HG03354 (cell line): ENCODE measurements at regions not wholly inside any gene's neighbourhood (a gene's known extent, or its start where the extent isn't known, plus 50 kb on each side); places are given as distances from the start of the nearest gene placed in this dataset.
A peak's percentile ranks its signal among the peaks of the same experiment; 100 is the strongest.

ENCODE experiments used
- ATAC-seq: cut with Tn5 transposase; IDR thresholded peaks from one replicate; pipeline ENCODE4 v1.9.1; 2021; ENCODE audit warnings: mild to moderate bottlenecking; ENCODE audit not compliant: unreplicated experiment, poor library complexity, severe bottlenecking

DNA sequence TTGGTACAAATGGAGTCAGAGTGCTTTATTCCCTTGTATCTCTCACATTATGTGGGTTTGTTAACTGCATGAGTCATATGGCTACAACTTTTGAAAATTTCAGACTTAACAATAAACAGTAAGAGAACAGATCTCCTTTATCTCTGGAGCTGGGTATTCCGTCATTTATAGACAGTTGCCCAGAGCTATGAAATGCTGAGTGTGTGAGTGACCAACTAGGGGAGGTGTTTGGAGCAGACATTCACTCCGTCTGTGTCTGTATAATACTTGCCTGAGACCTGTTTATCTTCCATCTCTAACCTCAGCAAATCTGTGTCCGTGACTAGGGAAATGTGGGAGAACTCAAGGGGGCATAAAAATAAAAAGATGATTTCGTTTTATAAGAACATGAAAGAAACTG, 279.9 kb upstream of the FAR2 start:
- no peak for ATAC-seq

- ATAC-seq, result no peak
Observed at GRCh38 chr12:28870839-28871440, 278.1 kb upstream of the FAR2 start.

DNA sequence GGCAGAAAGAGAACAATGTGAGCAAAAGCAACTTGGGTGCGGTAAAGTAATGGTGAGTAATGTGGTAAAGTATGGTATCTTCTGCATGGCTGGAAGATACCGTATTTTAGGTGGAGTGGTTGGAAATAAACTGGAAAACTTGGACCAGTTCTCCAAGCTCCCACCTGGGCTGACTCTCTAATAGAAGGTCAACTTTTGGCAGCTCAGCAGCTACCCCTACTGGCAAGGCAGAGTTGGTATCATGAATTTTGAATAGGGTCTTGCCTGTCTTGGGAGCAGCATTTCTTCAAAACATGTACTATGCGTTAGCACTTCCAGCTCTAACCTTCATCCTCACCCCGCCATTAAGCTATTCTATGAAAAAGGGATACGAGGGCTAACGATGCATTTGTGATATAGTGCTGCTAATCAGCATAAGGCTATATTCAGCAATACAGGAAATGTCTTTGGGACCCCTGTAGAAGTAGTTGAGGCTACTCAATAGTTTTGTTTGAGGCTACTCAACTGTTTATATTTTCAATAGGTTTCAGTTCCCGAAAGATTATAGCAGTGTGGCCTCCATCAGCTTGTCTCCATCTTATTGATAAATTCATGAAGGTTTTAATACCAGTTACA, 276.3 kb upstream of the FAR2 start:
- ATAC-seq, result peak; percentile 71

DNA sequence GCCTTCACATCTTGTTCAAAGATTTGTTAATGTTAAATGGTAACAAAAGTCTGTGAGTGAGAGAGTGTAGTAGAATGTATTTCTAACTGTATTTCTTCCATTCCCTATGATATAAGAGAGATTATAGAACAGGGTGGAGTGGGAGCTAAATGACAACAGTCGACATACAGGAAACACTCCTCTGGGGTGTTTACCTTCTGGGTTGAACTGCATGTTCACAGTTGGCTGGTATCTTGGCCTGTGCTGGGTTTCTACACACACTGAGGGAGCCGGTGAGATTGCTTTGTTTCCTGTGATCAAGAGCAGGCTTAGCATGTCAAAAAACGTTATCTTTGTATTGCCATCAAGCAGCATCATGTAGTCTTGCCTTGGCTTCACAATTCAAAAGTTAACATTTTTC, 274.3 kb upstream of the FAR2 start:
- ATAC-seq, result no peak

GRCh38 chr12:28876196-28876798, 272.8 kb upstream of the FAR2 start:
- ATAC-seq, result no peak

- ATAC-seq, result no peak
Observed at GRCh38 chr12:28877854-28878253, 271.2 kb upstream of the FAR2 start.

- ATAC-seq, result no peak
Observed at GRCh38 chr12:28878629-28879028, 270.4 kb upstream of the FAR2 start.

- peak; percentile 67 for ATAC-seq
Observed at GRCh38 chr12:28879379-28879778, 269.7 kb upstream of the FAR2 start.

DNA sequence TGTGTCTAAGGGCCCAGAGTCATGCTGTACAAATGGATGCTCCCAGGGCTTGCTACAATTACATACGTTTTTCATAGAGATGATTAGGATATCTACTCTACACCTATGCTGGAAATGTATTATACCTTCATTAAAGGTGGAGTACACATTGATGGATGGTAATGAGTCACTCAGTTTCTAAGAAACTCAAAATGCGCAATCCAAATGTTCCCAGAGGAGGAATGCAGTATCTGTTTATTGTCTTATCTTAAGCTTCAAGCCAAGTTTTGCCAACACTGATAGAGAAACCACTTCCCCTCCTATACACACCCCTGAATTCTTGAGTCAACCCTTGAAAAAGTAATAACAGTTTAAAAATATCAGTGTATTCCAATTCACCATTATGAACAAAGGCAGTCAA, 266.6 kb upstream of the FAR2 start:
- no peak for ATAC-seq

DNA sequence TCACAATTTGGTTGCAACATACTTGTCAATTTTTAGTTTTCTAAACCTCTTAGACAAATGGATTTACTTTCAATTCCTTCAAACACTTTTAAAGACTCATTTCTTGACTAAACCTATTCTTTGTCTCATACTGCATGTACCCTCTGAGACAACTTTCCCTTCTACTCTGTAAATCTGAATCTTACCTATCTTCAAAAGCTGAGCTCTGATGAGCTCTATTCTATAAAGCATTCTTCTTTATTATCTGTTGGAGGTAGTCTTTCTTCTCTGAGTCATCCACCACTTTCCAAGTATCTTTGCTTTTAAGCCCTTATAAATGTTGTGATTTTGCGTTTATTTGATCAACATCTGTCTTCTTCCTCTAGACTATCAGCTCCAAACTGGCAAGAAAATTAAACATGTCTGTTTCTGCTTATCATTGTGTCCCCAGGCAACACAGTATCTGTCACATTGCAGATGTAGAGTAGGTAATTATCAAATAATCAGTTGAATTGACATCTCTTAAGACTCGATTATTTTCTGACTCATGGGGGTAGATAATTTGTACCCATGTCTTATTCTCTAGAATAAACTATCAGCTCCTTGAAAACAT, 265.6 kb upstream of the FAR2 start:
- ATAC-seq, result no peak

DNA sequence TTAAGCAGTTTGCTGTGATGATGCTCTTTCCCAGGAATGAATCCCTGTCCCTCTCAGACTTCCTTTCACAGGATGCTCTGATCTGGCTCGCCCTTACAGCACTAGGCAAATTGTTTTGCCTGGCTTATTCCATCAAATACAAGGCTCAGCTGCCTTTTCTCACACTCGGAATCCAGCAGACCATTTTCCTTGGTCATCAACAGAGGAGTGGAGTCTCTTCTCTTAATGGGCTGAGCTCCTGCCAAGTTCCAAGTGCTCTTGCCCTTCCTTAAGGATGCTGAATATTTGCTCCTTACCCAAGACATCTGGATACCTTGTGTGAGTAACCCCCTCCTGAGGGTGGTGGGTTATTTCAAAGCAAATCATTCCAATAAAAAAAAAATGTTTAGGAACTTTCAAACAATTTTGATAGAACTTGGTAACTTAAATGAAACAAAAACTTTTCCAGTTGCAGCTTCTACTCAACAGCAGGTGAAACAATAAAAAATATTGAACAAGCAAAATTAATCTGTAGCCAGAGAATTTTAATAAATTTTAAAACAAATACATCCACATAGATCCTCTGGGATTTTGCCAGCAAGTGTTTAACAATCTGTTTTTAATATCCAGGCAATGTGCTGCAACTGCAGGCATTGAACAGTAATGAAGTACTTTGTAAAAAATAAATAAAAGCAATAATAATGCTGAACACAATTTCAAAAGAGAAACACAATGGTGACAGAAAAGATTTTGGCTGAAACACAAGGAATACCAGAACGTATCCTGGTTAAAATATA, 264.0 kb upstream of the FAR2 start:
- ATAC-seq, result no peak

DNA sequence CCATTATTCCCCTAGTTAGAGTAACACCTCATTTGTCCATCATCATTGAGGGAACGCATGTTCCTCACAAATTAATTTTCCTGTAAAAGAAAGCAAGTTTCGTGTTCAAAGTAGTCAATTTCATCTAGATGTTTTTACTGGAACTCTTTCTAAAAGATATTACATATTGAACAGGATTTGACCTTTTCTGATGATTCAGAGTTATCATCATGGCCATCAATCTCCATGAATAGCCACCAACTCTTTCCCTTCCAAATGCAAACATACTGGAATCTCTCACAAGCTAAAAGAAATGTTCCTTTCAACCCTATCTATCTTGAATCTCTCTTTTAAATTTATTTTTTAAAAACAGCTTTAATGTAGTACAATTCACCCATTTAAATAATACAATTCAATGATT, 263.1 kb upstream of the FAR2 start:
- ATAC-seq, result no peak

- ATAC-seq, result no peak
Observed at GRCh38 chr12:28887461-28887990, 261.6 kb upstream of the FAR2 start.

DNA sequence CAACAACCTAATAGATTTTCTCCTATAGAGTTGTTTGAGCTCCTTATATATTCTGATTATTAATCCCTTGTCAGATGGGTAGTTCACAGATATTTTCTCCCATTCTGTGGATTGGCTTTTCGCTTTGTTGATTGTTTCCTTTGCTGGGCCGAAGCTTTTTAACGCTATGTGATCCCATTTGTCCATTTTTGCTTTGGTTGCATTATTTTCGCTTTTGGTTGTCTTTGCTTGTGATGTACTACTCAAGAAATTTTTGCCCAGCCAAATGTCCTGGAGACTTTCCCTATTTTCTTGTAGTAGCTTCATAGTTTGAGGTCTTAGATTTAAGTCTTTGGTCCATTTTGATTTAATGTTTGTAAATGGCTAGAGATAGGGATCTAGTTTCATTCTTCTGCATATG, 258.4 kb upstream of the FAR2 start:
- no peak for ATAC-seq

DNA sequence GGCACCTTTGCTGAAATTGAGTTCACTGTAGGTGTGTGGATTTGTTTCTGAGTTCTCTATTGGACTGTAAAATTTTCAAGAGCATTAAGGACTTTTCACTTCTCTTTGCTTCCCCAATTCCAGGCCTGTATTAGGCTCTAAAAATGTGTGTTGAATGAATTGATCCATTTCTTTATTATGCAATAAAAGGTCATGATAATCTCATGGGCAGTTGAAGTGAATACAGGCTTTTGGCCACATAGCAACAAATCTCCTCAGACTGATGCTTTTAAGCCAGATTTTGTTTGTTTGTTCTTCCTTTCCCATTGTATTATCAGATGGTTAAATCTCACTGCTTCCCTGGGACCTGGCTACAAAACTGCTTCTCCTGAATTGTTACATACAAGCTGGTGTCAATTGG, 258.0 kb upstream of the FAR2 start:
- no peak for ATAC-seq

DNA sequence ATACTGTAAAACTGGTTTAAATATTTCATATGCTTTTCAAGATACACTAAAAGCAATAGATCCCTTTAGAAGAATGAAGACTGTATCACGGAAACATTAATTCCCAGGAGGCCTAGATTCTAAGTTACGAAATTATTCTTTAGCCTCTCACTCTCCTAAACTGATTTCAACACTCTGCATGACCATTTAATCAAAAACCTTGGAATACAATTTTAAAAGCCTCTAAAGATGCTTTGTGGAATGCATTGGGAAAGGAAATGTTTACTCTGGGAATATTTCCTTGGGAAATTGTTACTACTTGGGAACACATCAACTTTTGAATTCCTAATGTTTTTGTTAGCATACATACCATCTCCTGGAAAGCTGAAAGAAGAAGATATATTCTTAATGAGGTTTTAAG, 255.7 kb upstream of the FAR2 start:
- ATAC-seq, result no peak

DNA sequence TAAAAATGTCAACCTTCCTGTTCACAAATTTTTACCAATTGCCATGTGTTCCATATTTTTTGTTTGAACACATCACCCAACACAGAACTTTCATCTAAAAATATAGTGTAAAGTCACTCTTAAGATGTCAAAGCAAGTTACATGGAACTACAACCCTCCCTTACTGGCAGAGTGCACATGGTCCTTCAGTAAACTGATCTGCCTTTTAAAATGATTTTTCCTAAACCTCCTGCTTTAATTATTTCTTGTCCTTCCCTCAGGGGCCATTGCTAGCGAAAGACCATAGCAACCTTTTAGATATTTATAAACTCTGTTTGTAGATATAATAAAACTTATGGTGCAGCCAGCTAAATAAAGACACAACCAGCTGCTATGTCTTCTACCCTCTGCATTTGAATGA, 255.2 kb upstream of the FAR2 start:
- no peak for ATAC-seq

DNA sequence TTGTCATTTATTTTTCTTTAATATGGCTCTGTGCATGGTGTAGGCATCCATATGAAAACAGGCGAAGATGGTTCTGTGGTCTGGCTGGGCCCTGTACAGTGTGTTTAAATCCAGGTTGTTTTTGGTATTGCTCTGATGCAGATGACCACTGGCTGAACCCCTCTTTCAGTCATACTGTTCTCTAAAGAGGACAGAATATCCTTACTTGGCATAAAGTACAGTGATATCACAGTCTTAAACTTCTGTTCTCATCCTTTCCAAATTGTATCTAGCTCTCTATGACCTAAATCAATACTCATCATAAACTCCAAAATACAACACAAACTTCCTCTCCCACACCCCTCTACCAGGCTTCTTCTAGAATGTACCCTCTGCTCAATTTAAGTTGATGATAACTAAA, 252.7 kb upstream of the FAR2 start:
- no peak for ATAC-seq

GRCh38 chr12:28898038-28898437, 251.0 kb upstream of the FAR2 start:
- ATAC-seq, result no peak

- ATAC-seq, result no peak
Observed at GRCh38 chr12:28899951-28900350, 249.1 kb upstream of the FAR2 start.
